ENCODE measurements at regions not wholly inside any gene's neighbourhood (a gene's known extent, or its start where the extent isn't known, plus 50 kb on each side); places are given as distances from the start of the nearest gene placed in this dataset.

DNA sequence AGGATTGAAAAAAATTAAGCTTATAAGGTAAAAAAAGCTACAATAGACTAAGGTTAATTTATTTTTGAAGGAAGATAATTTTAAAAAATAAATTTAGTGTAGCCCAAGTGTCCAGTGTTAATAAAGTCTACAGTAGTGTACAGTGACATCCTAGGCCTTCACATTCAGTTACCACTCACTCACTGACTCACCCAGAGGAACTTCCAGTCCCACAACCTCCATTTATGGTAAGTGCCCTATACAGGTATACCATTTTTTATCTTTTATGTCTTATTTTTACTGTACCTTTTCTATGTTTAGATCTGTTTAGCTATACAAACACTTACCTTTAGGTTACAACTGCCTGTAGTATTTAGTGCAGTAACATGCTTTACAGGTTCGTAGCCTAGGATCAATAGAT, 79.8 kb upstream of the ZNF462 start:
- TF ChIP-seq SIN3A (IDR thresholded peaks at IDR 0.05; ENCODE audit: borderline replicate concordance, insufficient read depth, low read length) (no peak), POLR2AphosphoS5 (IDR thresholded peaks at IDR 0.05; ENCODE audit: low read depth, low read length) (no peak)

Data from PFSK-1 (cell line).